Activated T-helper 1 cell treated with anti-CD3 and anti-CD28 coated beads, Interleukin-12 subunit alpha, Interleukin-12 subunit beta, Interleukin-2, Interleukin-4 antibody, amounts not matched to agents 30 ng/mL and 10 ng/mL and 1 ng/mL, durations not matched to agents 14 hours and 24 hours and 36 hours (primary cell): ENCODE measurements at regions not wholly inside any gene's neighbourhood (a gene's known extent, or its start where the extent isn't known, plus 50 kb on each side); places are given as distances from the start of the nearest gene placed in this dataset.

Source experiments
- DNase-seq: peaks from one replicate; pipeline ENCODE4 v3.0.0; 2021; ENCODE audit warnings: low spot score
- H3K27ac Mint-ChIP-seq: one replicate; pipeline ENCODE4 v1.8.0; 2021; ENCODE audit warnings: mild to moderate bottlenecking, mixed read lengths
- H3K27me3 Mint-ChIP-seq: one replicate; pipeline ENCODE4 v1.8.0; 2022; ENCODE audit warnings: mild to moderate bottlenecking, moderate library complexity, mixed read lengths; ENCODE audit not compliant: insufficient read depth
- H3K36me3 Mint-ChIP-seq: one replicate; pipeline ENCODE4 v1.8.0; 2021; ENCODE audit warnings: low read depth, mixed read lengths
- H3K4me1 Mint-ChIP-seq: one replicate; pipeline ENCODE4 v1.8.0; 2021; ENCODE audit warnings: low read depth, mixed read lengths
- H3K4me3 Mint-ChIP-seq: one replicate; pipeline ENCODE4 v1.8.0; 2021; ENCODE audit warnings: mild to moderate bottlenecking, moderate library complexity, mixed read lengths
- H3K9me3 Mint-ChIP-seq: one replicate; pipeline ENCODE4 v1.8.0; 2021; ENCODE audit warnings: mixed read lengths
- intact Hi-C: fragments of 100-400 bp; cut with micrococcal nuclease; formaldehyde crosslinking; loops from one replicate; pipeline ENCODE4 v1.15.1; 2024

- H3K4me3 Mint-ChIP-seq, result no peak overlapping the region
- H3K36me3 Mint-ChIP-seq, result no peaks in the 10 kb centered on the region
- intact Hi-C loops, result no loop called here
- peaks cover 3% of the 10 kb centered on the region for H3K9me3 Mint-ChIP-seq
- no peaks in the 10 kb centered on the region for H3K27me3 Mint-ChIP-seq
- no peak overlapping the region for H3K27ac Mint-ChIP-seq
- DNase-seq, result no peak
- no peaks in the 10 kb centered on the region for H3K4me1 Mint-ChIP-seq
These were observed 263.7 kb upstream of the UGT8 start for GRCh38 chr4:114334884-114335330.

GRCh38 chr4:114335339-114335738, 263.3 kb upstream of the UGT8 start:
- H3K9me3 Mint-ChIP-seq, result peaks cover 3% of the 10 kb centered on the region
- H3K27me3 Mint-ChIP-seq, result no peaks in the 10 kb centered on the region
- H3K4me3 Mint-ChIP-seq, result no peak overlapping the region
- no peaks in the 10 kb centered on the region for H3K36me3 Mint-ChIP-seq
- no peaks in the 10 kb centered on the region for H3K4me1 Mint-ChIP-seq
- H3K27ac Mint-ChIP-seq, result no peak overlapping the region
- intact Hi-C loops, result no loop called here
- no peak for DNase-seq

- no peak overlapping the region for H3K27ac Mint-ChIP-seq
- H3K27me3 Mint-ChIP-seq, result no peaks in the 10 kb centered on the region
- no peaks in the 10 kb centered on the region for H3K4me1 Mint-ChIP-seq
- no peaks in the 10 kb centered on the region for H3K9me3 Mint-ChIP-seq
- no peak overlapping the region for H3K4me3 Mint-ChIP-seq
- no peaks in the 10 kb centered on the region for H3K36me3 Mint-ChIP-seq
- no peak for DNase-seq
- intact Hi-C loops, result no loop called here
These were observed 255.6 kb upstream of the UGT8 start for GRCh38 chr4:114343015-114343414.

GRCh38 chr4:114349543-114350175, 248.9 kb upstream of the UGT8 start:
- no peaks in the 10 kb centered on the region for H3K27me3 Mint-ChIP-seq
- intact Hi-C loops, result no loop called here
- H3K9me3 Mint-ChIP-seq, result no peaks in the 10 kb centered on the region
- H3K36me3 Mint-ChIP-seq, result no peaks in the 10 kb centered on the region
- DNase-seq, result no peak
- H3K4me3 Mint-ChIP-seq, result no peak overlapping the region
- H3K4me1 Mint-ChIP-seq, result no peaks in the 10 kb centered on the region
- H3K27ac Mint-ChIP-seq, result no peak overlapping the region

- H3K27ac Mint-ChIP-seq, result no peak overlapping the region
- H3K9me3 Mint-ChIP-seq, result no peaks in the 10 kb centered on the region
- no peaks in the 10 kb centered on the region for H3K36me3 Mint-ChIP-seq
- peaks cover 2% of the 10 kb centered on the region for H3K27me3 Mint-ChIP-seq
- no peak overlapping the region for H3K4me3 Mint-ChIP-seq
- intact Hi-C loops, result no loop called here
- no peaks in the 10 kb centered on the region for H3K4me1 Mint-ChIP-seq
- DNase-seq, result no peak
These were observed 239.7 kb upstream of the UGT8 start for GRCh38 chr4:114358901-114359300.

- peaks cover 5% of the 10 kb centered on the region for H3K27me3 Mint-ChIP-seq
- intact Hi-C loops, result no loop called here
- DNase-seq, result no peak
- no peaks in the 10 kb centered on the region for H3K4me1 Mint-ChIP-seq
- no peaks in the 10 kb centered on the region for H3K36me3 Mint-ChIP-seq
- H3K4me3 Mint-ChIP-seq, result no peak overlapping the region
- no peak overlapping the region for H3K27ac Mint-ChIP-seq
- H3K9me3 Mint-ChIP-seq, result no peaks in the 10 kb centered on the region
These were observed 237.4 kb upstream of the UGT8 start for GRCh38 chr4:114361249-114361648.

- intact Hi-C loops, result no loop called here
- H3K4me1 Mint-ChIP-seq, result no peaks in the 10 kb centered on the region
- no peak overlapping the region for H3K27ac Mint-ChIP-seq
- H3K4me3 Mint-ChIP-seq, result no peak overlapping the region
- no peak for DNase-seq
- H3K9me3 Mint-ChIP-seq, result no peaks in the 10 kb centered on the region
- H3K27me3 Mint-ChIP-seq, result peaks cover 3% of the 10 kb centered on the region
- no peaks in the 10 kb centered on the region for H3K36me3 Mint-ChIP-seq
These were observed 233.8 kb upstream of the UGT8 start for GRCh38 chr4:114364857-114365256.

- Mint-ChIP-seq H3K27me3 (peaks cover 3% of the 10 kb centered on the region), H3K27ac (no peak overlapping the region), H3K36me3 (no peaks in the 10 kb centered on the region), H3K4me1 (no peaks in the 10 kb centered on the region), H3K4me3 (no peak overlapping the region), H3K9me3 (no peaks in the 10 kb centered on the region)
- intact Hi-C loops, result no loop called here
- no peak for DNase-seq
These were observed 233.0 kb upstream of the UGT8 start for GRCh38 chr4:114365591-114365990.

- H3K27ac Mint-ChIP-seq, result no peak overlapping the region
- no peak for DNase-seq
- peaks cover 3% of the 10 kb centered on the region for H3K27me3 Mint-ChIP-seq
- H3K4me3 Mint-ChIP-seq, result no peak overlapping the region
- intact Hi-C loops, result no loop called here
- no peaks in the 10 kb centered on the region for H3K9me3 Mint-ChIP-seq
- no peaks in the 10 kb centered on the region for H3K36me3 Mint-ChIP-seq
- H3K4me1 Mint-ChIP-seq, result no peaks in the 10 kb centered on the region
These were observed 232.2 kb upstream of the UGT8 start for GRCh38 chr4:114366368-114366767.

- Mint-ChIP-seq H3K27me3 (peaks cover 3% of the 10 kb centered on the region), H3K9me3 (no peaks in the 10 kb centered on the region), H3K36me3 (no peaks in the 10 kb centered on the region), H3K27ac (no peak overlapping the region), H3K4me1 (no peaks in the 10 kb centered on the region), H3K4me3 (no peak overlapping the region)
- no peak for DNase-seq
- intact Hi-C loops, result no loop called here
These were observed 229.9 kb upstream of the UGT8 start for GRCh38 chr4:114368751-114369150.

GRCh38 chr4:114373508-114373907, 225.1 kb upstream of the UGT8 start:
- intact Hi-C loops, result no loop called here
- Mint-ChIP-seq H3K36me3 (no peaks in the 10 kb centered on the region), H3K27ac (no peak overlapping the region), H3K4me1 (no peaks in the 10 kb centered on the region), H3K9me3 (no peaks in the 10 kb centered on the region), H3K27me3 (no peaks in the 10 kb centered on the region), H3K4me3 (no peak overlapping the region)
- no peak for DNase-seq

- H3K9me3 Mint-ChIP-seq, result no peaks in the 10 kb centered on the region
- no peaks in the 10 kb centered on the region for H3K36me3 Mint-ChIP-seq
- H3K4me3 Mint-ChIP-seq, result no peak overlapping the region
- peaks cover 2% of the 10 kb centered on the region for H3K27me3 Mint-ChIP-seq
- no peak overlapping the region for H3K27ac Mint-ChIP-seq
- H3K4me1 Mint-ChIP-seq, result no peaks in the 10 kb centered on the region
- no peak for DNase-seq
- intact Hi-C loops, result no loop called here
These were observed 220.2 kb upstream of the UGT8 start for GRCh38 chr4:114378305-114378903.

GRCh38 chr4:114383067-114383466, 215.5 kb upstream of the UGT8 start:
- Mint-ChIP-seq H3K27me3 (peaks cover 2% of the 10 kb centered on the region), H3K36me3 (no peaks in the 10 kb centered on the region), H3K4me1 (no peaks in the 10 kb centered on the region), H3K27ac (no peak overlapping the region), H3K9me3 (no peaks in the 10 kb centered on the region), H3K4me3 (no peak overlapping the region)
- no peak for DNase-seq
- intact Hi-C loops, result loop anchor here (1.0 kb wide), 1 partner anchor 1105 kb away; no protein-coding TSS in a partner anchor

GRCh38 chr4:114383721-114384120, 214.9 kb upstream of the UGT8 start:
- no peaks in the 10 kb centered on the region for H3K9me3 Mint-ChIP-seq
- no peak overlapping the region for H3K27ac Mint-ChIP-seq
- H3K4me1 Mint-ChIP-seq, result no peaks in the 10 kb centered on the region
- no peak overlapping the region for H3K4me3 Mint-ChIP-seq
- H3K27me3 Mint-ChIP-seq, result peaks cover 2% of the 10 kb centered on the region
- H3K36me3 Mint-ChIP-seq, result no peaks in the 10 kb centered on the region
- intact Hi-C loops, result loop anchor here (1.0 kb wide), 2 partner anchors 989 to 1105 kb away; no protein-coding TSS in a partner anchor
- no peak for DNase-seq
